ENCODE measurements at regions not wholly inside any gene's neighbourhood (a gene's known extent, or its start where the extent isn't known, plus 50 kb on each side); places are given as distances from the start of the nearest gene placed in this dataset.

DNA sequence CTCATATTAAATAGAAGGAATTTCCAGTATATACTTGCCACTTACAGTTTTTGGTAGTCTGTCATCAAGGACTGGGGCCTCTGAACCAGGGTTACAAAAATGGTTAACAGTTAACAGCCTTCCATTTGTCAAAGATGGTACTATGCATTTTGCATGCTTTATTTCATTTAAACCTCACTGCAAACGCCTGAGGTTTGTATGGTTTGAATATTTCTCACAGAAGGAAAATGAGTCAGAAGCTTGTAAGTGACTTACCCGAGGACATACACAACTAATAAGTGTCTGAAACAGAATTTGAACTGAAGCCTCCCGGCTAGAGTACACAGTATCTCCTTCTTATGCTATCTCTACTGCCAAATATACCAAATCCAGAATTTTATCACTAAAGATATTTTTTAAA lies 1593.5 kb upstream of the ACVR2A start:
- Histone ChIP-seq H3K36me3 (ENCODE audit: control insufficient read depth, insufficient read depth, low read length) (no peaks in the 10 kb centered on the region), H3K27ac (ENCODE audit: low read length) (no peak overlapping the region), H3K4me1 (ENCODE audit: control insufficient read depth, insufficient read depth, low read length) (no peaks in the 10 kb centered on the region), H3K4me3 (ENCODE audit: low read depth in 2 of 2, low read length in 2 of 2) (no peak overlapping the region), H3K9me3 (ENCODE audit: control insufficient read depth, insufficient read depth, low read depth, low read length) (no peaks in the 10 kb centered on the region), H3K27me3 (ENCODE audit: control insufficient read depth, insufficient read depth, low read length) (no peaks in the 10 kb centered on the region)
- ChIA-PET CTCF (no interaction called here), POLR2A (no interaction called here)
- no peak for TF ChIP-seq SIN3A (IDR thresholded peaks at IDR 0.05; ENCODE audit: borderline replicate concordance, insufficient read depth, low read depth, low read length)
- TF ChIP-seq, protein P1, sequence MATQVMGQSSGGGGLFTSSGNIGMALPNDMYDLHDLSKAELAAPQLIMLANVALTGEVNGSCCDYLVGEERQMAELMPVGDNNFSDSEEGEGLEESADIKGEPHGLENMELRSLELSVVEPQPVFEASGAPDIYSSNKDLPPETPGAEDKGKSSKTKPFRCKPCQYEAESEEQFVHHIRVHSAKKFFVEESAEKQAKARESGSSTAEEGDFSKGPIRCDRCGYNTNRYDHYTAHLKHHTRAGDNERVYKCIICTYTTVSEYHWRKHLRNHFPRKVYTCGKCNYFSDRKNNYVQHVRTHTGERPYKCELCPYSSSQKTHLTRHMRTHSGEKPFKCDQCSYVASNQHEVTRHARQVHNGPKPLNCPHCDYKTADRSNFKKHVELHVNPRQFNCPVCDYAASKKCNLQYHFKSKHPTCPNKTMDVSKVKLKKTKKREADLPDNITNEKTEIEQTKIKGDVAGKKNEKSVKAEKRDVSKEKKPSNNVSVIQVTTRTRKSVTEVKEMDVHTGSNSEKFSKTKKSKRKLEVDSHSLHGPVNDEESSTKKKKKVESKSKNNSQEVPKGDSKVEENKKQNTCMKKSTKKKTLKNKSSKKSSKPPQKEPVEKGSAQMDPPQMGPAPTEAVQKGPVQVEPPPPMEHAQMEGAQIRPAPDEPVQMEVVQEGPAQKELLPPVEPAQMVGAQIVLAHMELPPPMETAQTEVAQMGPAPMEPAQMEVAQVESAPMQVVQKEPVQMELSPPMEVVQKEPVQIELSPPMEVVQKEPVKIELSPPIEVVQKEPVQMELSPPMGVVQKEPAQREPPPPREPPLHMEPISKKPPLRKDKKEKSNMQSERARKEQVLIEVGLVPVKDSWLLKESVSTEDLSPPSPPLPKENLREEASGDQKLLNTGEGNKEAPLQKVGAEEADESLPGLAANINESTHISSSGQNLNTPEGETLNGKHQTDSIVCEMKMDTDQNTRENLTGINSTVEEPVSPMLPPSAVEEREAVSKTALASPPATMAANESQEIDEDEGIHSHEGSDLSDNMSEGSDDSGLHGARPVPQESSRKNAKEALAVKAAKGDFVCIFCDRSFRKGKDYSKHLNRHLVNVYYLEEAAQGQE (IDR thresholded peaks at IDR 0.05; ENCODE audit: insufficient read depth in 1 of 2, low read depth in 2 of 2, low read length in 1 of 2): no peak
- ATAC-seq: no peak
- intact Hi-C loops (cut with micrococcal nuclease; ENCODE audit: unreplicated experiment): no loop called here
- in situ Hi-C loops (cut with HindIII; ENCODE audit: low pct_unique_long_range_greater_than_20kb, low sequenced_read_pairs): no loop called here
- BruUV-seq (replicated peaks): no TSS peak
- DNase-seq (ENCODE audit: low read depth, low spot score): no peak

DNA sequence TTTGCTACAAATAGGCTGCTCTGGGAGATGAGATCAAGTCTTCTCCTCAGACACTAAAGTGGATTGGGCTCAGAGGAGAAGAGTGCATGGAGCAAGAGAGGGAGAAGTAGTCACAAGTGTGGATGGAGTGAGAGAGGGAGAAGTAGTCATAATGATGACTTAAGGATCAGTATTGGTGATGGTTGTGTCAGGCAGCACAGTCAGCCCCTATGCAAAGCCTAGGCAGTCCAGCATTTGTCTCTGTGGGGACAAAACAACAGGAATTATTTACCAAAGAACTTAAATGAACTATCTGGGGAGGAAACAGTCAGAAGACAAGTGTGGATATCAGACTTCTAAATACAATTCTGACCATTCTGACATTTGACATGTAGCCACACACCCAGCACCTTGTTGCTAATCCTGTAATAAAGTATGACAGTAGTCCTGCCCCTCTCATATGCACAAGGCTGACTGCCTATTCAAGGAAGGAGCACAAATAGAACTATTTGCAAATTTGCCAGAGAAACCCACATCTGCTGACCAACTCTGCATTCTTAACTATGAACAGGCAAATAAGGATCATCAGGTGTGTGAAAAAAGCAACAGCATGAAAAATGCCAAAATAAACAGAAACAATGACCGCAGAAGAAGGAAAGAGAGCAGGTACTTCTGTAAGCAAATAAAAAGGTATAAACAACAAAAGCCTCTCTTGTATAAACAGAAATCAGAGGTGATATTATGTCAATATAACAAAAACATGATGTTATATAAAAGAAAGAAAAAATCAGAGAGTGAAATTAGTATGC lies 1597.9 kb upstream of the ACVR2A start:
- Histone ChIP-seq H3K4me1 (ENCODE audit: control insufficient read depth, insufficient read depth, low read length) (no peaks in the 10 kb centered on the region), H3K4me3 (ENCODE audit: low read depth in 2 of 2, low read length in 2 of 2) (no peak overlapping the region), H3K36me3 (ENCODE audit: control insufficient read depth, insufficient read depth, low read length) (no peaks in the 10 kb centered on the region), H3K27ac (ENCODE audit: low read length) (no peak overlapping the region), H3K9me3 (ENCODE audit: control insufficient read depth, insufficient read depth, low read depth, low read length) (no peaks in the 10 kb centered on the region), H3K27me3 (ENCODE audit: control insufficient read depth, insufficient read depth, low read length) (no peaks in the 10 kb centered on the region)
- ChIA-PET CTCF (no interaction called here), POLR2A (no interaction called here)
- TF ChIP-seq, protein P1 (IDR thresholded peaks at IDR 0.05; ENCODE audit: insufficient read depth in 1 of 2, low read depth in 2 of 2, low read length in 1 of 2): no peak
- TF ChIP-seq SIN3A (IDR thresholded peaks at IDR 0.05; ENCODE audit: borderline replicate concordance, insufficient read depth, low read depth, low read length): no peak
- TF ChIP-seq POLR2AphosphoS5 (IDR thresholded peaks at IDR 0.05; ENCODE audit: low read depth, low read length): no peak
- no peak for TF ChIP-seq TCF7L2 (IDR thresholded peaks at IDR 0.05; ENCODE audit: low read depth, low read length)
- TF ChIP-seq, protein P2, sequence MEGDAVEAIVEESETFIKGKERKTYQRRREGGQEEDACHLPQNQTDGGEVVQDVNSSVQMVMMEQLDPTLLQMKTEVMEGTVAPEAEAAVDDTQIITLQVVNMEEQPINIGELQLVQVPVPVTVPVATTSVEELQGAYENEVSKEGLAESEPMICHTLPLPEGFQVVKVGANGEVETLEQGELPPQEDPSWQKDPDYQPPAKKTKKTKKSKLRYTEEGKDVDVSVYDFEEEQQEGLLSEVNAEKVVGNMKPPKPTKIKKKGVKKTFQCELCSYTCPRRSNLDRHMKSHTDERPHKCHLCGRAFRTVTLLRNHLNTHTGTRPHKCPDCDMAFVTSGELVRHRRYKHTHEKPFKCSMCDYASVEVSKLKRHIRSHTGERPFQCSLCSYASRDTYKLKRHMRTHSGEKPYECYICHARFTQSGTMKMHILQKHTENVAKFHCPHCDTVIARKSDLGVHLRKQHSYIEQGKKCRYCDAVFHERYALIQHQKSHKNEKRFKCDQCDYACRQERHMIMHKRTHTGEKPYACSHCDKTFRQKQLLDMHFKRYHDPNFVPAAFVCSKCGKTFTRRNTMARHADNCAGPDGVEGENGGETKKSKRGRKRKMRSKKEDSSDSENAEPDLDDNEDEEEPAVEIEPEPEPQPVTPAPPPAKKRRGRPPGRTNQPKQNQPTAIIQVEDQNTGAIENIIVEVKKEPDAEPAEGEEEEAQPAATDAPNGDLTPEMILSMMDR (IDR thresholded peaks at IDR 0.05): no peak
- ATAC-seq (no peak), DNase-seq (ENCODE audit: low read depth, low spot score) (no peak)
- in situ Hi-C loops (cut with HindIII; ENCODE audit: low pct_unique_long_range_greater_than_20kb, low sequenced_read_pairs) (no loop called here), intact Hi-C loops (cut with micrococcal nuclease; ENCODE audit: unreplicated experiment) (no loop called here)
- BruUV-seq (replicated peaks): no TSS peak
